SK-N-SH treated with all-trans-retinoic acid at 6 μM for 48 hours (cell line): ENCODE measurements at regions not wholly inside any gene's neighbourhood (a gene's known extent, or its start where the extent isn't known, plus 50 kb on each side); places are given as distances from the start of the nearest gene placed in this dataset.

ENCODE experiments used
- ARNTL ChIP-seq: fragments of 450-650 bp; formaldehyde crosslinking; IDR thresholded peaks from 2 replicates; pipeline ENCODE4 v1.5.0; 2020; ENCODE audit warnings: low read depth, mild to moderate bottlenecking, moderate library complexity, borderline replicate concordance
- GLIS3 ChIP-seq: fragments of 250-450 bp; sonication (Bioruptor Pico); IDR thresholded peaks from 2 replicates; pipeline ENCODE4 v1.5.0; 2020; ENCODE audit warnings: mild to moderate bottlenecking, moderate library complexity
- RARB ChIP-seq: fragments of 250-450 bp; sonication (Bioruptor Pico); IDR thresholded peaks from 2 replicates; pipeline ENCODE4 v1.8.0; 2021; ENCODE audit warnings: mild to moderate bottlenecking, moderate library complexity
- ZNF70 ChIP-seq: fragments of 450-650 bp; formaldehyde crosslinking; IDR thresholded peaks from 2 replicates; pipeline ENCODE4 v1.5.0; 2020; ENCODE audit warnings: mild to moderate bottlenecking, moderate library complexity
- TF ChIP-seq, protein P1 (sequence below): fragments of 250-450 bp; sonication (Bioruptor Pico); IDR thresholded peaks from 2 replicates; pipeline ENCODE4 v1.5.0; 2020; ENCODE audit warnings: mild to moderate bottlenecking, moderate library complexity
- TF ChIP-seq, protein P2 (sequence below): fragments of 250-450 bp; sonication (Bioruptor Pico); IDR thresholded peaks from 2 replicates; pipeline ENCODE4 v1.5.1; 2020; ENCODE audit warnings: low read depth, mild to moderate bottlenecking, moderate library complexity

DNA sequence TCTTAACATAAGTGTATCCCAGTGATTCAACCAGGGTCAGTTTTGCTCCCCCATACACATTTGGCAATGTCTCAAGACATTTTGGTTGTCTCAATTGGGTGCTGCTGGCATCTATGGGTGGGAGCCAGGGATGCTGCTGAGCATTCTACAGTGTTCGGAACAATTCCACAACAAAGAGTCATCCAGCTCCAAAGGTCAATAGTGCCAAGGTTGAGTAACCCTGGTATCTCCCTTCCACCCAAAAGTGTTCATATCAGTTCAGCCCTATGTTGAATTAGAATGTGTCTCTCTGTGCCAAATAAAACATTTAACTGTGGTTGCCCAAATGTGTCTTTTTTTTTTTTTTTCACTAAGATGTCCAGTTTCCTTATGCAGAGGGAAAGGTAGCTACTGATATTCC is 129.4 kb upstream of the RAI2 start:
- no peak for TF ChIP-seq GLIS3 (CRISPR knock-in tag)
- TF ChIP-seq, protein P1, sequence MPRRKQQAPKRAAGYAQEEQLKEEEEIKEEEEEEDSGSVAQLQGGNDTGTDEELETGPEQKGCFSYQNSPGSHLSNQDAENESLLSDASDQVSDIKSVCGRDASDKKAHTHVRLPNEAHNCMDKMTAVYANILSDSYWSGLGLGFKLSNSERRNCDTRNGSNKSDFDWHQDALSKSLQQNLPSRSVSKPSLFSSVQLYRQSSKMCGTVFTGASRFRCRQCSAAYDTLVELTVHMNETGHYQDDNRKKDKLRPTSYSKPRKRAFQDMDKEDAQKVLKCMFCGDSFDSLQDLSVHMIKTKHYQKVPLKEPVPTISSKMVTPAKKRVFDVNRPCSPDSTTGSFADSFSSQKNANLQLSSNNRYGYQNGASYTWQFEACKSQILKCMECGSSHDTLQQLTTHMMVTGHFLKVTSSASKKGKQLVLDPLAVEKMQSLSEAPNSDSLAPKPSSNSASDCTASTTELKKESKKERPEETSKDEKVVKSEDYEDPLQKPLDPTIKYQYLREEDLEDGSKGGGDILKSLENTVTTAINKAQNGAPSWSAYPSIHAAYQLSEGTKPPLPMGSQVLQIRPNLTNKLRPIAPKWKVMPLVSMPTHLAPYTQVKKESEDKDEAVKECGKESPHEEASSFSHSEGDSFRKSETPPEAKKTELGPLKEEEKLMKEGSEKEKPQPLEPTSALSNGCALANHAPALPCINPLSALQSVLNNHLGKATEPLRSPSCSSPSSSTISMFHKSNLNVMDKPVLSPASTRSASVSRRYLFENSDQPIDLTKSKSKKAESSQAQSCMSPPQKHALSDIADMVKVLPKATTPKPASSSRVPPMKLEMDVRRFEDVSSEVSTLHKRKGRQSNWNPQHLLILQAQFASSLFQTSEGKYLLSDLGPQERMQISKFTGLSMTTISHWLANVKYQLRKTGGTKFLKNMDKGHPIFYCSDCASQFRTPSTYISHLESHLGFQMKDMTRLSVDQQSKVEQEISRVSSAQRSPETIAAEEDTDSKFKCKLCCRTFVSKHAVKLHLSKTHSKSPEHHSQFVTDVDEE (CRISPR knock-in tag): no peak
- TF ChIP-seq ZNF70 (CRISPR knock-in tag): no peak
- TF ChIP-seq, protein P2, sequence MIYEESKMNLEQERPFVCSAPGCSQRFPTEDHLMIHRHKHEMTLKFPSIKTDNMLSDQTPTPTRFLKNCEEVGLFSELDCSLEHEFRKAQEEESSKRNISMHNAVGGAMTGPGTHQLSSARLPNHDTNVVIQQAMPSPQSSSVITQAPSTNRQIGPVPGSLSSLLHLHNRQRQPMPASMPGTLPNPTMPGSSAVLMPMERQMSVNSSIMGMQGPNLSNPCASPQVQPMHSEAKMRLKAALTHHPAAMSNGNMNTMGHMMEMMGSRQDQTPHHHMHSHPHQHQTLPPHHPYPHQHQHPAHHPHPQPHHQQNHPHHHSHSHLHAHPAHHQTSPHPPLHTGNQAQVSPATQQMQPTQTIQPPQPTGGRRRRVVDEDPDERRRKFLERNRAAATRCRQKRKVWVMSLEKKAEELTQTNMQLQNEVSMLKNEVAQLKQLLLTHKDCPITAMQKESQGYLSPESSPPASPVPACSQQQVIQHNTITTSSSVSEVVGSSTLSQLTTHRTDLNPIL: no peak
- no peak for TF ChIP-seq ARNTL
- TF ChIP-seq RARB (CRISPR knock-in tag): no peak
